HG03521 (cell line): ENCODE measurements at regions not wholly inside any gene's neighbourhood (a gene's known extent, or its start where the extent isn't known, plus 50 kb on each side); places are given as distances from the start of the nearest gene placed in this dataset.
"Not testable (repeated sequence)": the region's sequence is repeated elsewhere in the genome, so short reads cannot be mapped to it uniquely, and the experiment has no call there.

Source experiments
- ATAC-seq: cut with Tn5 transposase; IDR thresholded peaks from one replicate; pipeline ENCODE4 v1.9.1; 2021; ENCODE audit warnings: mild to moderate bottlenecking, moderate library complexity; ENCODE audit not compliant: unreplicated experiment

DNA sequence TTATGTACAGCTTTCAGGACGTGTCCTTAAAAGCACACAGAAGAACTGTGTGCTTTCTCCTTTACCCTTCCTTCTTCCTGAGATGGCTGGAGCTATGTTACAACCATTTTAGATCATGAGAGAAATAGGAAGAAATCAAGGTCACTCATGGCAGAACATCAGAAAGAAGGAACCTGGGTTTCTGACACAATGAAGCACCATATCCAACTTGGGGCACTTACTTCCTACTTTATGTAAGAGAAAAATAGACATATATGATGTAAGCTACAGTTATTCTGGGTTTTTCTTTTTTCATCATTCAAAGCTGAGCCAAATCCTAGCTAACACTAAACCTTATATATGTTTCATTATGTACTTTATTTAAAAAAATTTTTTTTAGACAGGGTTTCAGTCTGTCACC lies 79.5 kb downstream of the FAM161A start:
- ATAC-seq: no peak

DNA sequence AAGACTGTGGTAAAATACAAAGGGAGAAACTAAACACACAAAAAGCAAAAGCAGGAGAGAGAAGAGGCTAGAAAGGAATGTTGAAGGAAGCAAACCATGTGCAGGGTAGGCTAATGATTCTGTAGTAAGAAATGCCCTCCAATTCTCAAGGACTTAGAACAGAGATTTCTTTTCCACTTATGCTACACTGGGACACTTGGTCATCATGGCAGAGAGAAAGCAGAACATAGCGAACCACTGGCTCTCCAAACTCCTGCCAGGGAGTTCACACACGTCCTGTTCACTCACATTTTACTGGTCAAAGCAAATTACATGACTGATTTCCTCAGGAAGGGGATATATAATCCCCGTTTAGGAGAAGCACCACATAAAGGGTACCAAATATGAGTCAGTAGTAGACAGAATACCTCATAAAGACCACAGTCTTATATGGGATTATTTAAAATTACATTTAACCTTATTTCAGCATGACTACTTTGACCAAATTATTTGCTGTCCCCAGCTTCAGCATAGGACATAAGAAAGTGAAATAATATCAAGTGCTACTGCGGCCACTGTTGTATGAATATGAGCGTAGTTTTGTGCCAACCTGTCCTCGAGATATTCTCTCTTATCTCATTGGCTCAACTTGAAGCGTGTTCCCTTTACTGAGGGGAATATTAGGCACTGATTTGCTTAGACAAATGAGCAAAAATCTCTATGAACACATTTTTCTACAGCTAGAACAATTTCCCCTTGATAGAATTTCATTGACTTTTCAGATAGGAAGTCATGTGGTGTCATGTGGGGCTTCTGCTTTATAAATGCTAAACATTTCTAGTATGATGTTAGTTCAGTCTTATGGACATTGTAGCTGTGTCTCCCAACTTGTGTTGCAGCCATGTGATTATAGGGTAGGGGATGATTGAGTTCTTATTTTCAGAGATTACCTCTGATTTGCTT lies 81.7 kb downstream of the FAM161A start:
- ATAC-seq: no peak

DNA sequence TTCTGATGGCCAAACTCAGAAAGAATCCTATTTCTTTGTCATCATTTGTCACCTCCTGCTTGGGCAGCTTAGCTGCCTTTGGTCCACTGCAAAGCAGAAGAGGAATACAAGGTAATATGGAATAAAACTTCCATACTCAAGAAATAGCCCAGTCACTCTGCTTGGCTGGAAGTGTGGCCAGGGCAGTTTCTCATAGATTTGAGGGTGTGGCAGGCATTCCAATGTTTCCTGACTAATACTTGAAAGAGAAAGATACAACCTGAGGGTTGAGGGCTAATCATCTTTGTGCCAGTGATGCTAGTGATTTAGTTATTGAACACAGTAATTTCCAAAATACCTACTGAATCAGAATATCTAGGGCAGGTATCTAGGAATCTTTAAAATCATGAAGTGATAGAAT lies 83.1 kb downstream of the FAM161A start:
- no peak for ATAC-seq

DNA sequence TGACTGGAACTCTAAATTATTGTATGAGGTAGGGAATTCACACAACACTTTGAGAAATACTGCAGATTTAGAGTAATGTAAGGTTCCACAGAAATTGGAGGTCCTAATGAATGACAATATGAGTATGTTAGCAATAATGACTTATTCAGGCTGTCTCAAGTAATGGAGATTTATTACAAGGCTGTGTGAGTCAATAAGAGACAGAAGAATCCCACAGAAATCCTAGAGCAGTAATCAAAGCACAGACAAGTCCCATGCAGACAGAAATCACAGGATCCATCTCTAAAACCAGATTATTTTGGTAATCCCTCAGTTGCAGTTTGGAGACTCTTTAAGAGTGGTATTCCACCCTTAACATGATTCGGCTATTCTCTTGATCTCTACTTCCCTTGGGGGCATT lies 83.6 kb downstream of the FAM161A start:
- no peak for ATAC-seq

DNA sequence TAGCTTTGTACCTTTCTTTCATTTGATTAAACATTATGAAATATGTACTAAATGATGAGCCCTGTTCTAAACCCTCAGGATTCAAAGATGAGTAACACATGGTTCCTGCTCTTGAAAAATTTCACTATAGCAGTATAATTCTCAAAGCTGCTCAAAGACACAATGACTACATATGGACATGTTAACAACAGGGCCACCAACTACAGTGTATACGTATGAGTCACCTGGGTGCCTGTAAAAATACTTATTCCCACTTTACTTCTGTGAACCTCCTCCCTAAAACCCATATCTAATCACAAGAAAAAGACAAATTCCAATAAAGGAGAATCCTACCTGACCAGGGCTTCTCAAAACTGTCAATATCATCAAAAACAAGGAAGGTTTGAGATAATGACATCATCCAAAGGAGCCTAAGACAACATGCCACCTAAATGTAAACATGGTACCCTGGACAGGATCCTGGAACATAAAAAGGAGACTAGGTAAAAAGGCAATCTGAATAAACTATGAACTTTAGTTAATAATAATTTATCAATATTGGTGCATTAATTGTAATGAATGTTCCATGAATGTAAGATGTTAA lies 84.7 kb downstream of the FAM161A start:
- no peak for ATAC-seq

DNA sequence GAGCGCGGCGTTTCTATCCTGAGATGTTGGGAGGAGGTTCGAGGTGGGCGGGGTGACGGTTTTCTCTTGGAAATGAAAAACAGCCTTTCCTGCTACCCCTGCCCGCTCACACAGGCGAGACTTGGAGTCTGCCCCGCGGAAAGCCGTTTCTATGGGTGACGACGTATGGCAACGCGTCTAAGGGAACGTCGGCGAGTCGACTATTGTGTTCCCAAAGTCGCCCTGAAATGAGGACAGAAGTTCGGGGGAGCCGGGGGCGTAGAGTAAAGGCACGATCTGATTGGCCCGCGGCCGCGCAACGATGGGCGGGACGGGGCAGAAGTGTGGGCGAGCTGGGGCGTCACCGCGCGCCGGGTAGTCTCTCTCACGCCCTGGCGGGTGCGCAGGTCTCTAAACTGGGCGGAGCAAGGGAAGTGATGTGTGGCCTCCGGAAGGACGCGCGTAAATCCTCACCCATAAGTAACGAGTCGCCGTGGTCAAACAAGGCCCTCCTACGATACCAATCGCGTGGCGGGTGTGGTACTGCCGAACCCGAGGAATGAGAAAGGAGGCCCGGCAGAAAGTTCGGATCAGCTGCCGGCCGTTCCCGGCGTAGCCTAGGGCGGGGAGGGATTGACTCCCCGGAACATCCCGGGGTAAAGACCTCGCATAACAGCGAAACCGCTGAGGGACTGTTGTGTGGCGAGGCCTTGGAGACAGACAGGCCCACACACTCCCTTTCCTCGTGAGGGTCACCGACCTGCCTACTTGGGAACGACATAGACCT lies 89.6 kb downstream of the FAM161A start:
- ATAC-seq: peak; percentile 99

DNA sequence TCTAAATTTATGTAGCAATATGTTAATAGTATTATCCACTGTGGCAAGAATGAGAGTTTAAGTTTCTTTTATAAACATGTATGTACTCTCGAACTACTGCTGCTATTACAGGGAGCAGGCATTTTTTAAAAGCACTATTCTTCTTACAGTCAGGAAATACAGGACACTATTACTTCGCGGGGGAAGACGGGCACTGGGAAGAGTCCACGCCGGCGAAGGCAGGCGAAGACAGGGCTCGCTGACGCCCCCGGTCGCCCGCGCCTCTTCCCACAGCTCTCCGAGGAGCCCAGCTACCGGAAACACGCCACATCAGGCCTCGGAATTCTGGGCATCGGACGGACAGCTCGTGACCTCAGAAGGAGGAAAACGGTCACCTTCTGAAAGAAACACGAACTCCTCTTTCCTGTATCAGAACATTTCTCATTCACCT lies 90.2 kb downstream of the FAM161A start:
- peak; percentile 3 for ATAC-seq

DNA sequence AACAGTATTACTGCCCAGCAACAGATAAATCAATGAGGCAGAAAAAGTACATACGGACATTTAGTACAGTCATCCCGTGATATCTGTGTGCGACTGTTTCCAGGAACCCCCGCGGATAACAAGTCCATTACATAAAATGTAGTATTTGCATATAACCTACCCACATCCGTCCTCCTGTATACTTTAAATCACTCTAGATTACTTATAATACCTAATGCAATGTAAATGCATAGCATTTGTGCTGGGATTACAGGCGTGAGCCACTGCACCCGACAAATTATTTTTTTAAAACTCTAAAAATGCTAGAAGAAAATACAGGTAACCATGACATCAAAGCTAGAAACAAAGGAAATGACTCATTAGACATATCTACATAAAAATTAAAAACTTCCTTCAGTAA lies 91.6 kb downstream of the FAM161A start:
- no peak for ATAC-seq

DNA sequence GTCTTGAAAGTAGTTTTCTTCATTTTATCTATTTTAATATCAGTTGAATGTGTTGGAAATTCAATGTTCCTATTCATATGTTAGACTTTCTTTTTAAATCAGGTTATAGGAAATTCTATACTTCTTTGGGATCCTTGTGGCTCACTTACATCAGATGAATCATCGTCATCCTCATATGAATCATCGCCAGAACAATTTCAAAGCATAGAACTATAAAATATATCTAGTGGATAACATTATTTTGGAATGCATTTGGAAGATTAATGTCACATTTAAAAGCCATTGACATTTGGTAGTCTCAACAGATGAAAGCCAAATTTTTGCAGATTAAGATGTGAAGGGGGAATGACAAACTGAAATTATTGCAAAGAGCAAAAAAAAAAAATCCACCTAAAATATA lies 94.1 kb downstream of the FAM161A start:
- no peak for ATAC-seq

DNA sequence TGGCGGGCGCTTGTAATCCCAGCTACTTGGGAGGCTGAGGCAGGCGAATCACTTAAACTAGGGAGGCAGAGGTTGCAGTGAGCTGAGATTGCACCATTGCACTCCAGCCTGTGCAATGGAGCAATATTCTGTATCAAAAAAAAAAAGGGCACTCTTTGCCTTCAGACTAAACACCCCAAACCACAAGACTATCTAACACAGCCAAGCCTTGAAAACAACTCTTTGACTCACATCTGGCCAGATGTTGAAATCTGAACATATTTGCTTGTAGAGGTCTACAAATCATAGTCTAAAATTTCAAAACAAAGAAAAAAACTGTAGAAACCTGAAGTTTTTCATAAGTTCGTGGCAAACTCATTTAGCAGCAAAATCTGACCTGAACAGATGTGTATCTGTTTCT lies 94.9 kb downstream of the FAM161A start:
- no peak for ATAC-seq

DNA sequence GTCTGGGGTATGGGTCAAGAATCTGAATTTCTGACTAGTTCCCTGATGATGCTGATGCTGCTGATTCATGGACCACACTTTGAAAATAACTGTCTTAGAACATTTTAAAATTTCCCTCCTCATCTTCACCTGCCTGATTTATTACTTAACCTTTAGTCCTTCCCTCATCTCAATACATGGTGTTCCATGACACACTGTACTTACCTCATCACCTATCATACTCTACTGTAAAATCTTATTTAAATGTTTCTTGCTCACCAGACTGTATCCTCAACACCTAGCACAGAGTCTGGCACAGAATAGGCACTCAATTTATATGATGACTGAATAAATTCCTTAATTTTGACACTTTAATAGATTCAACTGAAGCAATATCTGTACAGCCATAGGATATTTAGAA lies 95.7 kb downstream of the FAM161A start:
- no peak for ATAC-seq

DNA sequence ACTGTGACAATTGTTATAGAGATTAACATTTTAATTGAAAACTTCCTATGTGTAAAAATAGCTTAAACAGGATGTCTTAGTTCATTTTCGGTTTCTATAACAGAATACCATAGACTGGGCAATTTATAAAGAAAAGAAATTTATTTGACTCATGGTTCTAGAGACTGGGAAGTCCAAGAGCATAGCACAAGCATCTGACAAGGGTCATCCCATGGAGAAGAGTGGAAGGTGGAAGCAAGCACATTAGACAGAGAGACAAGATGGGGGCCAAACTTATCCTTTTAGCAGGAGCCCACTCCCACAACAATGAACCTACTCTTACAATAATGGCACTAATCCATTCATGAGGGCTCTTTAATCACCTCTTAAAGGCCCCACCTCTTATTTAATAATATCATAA lies 100.3 kb downstream of the FAM161A start:
- no peak for ATAC-seq

DNA sequence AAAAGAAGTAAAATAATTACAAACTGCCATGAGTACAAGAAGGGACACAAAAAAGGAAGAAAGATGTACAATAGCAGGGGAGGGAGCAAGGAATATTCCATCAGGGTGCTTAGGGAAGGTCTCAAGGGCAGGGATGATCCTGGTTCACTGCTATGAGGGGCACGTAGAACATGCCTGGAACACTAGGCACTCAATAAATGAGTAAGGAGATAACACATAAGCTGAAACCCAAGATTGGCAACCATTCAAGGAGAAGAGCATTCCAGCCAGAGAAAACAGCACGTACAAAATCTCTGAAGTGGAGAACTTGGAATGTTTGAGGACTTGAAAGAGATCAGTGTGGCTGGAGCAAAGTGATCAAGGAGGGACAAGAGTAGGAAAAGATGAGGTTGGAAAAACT lies 103.2 kb downstream of the FAM161A start:
- ATAC-seq: no peak

DNA sequence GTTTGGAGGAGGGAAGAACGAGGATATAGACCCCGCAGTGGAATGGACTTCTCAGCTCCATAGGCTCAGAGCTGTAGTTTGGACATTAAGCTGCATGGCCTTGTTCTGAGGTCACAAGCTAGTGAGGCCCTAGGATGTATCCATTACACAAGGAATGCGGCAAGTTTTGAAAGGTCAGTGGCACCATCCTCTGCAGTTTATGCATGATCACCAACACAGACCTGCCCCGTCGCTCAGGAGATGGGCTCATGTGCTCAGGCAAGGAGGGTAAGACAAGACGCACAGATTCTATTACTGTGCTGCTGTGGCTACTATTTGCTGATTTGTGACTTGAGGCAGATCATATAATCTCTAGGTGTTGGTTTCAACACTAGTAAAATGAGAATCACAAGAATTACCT lies 110.9 kb downstream of the FAM161A start:
- ATAC-seq: no peak

DNA sequence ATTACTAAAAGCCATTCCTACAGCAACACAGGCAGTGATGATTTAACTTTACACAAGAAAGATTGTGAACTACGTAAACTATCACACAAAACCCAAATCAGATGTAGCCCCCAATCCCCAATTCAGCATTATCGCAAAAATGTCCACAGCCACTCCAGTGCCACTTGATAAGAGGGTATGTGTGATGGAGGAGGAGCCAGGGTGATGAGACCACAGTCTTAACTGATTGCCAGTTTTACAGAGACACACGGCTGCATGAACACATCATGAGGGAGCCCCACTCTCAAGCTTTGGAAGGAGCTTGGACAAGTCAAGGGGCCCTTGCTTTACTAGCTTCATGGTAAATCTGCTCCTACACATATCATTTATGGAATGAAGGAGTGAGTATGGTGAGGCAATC lies 116.0 kb downstream of the FAM161A start:
- ATAC-seq: no peak

DNA sequence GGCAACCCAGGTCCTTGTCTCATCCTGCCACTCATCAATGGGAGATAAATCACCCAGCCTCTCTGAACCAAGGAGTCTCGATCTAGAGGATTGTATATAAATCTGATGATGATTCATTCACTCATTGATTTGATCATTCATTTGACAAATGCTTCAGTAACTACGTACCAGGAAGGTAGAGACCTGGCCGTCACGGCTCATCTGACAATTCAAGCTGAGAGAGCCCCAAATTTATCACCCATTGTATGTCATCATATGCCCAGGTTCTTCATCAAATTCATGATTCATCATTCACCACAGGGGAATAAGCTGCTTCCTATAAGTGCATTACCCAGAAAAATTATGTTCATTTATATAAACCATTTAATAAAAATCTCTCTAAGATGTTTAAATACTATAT lies 116.9 kb downstream of the FAM161A start:
- no peak for ATAC-seq

DNA sequence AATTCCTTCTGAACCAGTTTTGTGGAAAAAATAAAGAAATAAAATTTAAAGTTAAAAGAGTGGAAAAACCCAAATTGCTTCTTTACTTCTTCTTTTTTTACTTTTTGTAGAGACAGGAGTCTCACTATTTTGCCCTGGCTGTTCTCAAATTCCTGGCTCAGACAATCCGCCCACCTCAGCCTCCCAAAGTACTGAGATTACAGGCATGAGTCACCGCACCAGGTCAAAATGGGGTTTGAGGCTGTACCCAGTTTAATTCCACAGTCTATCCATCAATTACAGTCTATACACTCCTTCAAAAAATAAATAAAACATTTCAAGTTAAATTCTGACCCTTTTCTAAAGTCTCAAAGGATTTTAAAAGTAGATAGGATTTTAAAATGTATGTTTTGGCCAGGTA lies 120.3 kb downstream of the FAM161A start:
- no peak for ATAC-seq

DNA sequence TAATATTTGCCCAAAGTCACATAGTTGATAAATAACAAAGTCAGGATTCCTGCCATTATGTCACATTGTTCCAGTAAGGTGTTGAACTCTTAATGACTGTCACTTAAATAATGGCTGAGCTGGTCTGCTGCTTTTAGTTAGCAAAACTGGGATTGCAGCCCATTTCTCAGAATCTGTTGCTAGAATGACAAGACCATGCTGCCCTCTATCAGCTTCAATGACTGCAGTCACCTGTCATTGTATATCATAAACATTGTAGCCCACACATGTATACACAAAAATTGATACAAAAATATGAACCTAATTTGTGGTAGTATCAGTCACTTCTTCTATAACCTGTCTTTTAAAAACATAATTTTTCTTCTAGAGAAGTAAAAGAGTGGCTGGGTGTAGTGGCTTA lies 121.1 kb downstream of the FAM161A start:
- no peak for ATAC-seq

DNA sequence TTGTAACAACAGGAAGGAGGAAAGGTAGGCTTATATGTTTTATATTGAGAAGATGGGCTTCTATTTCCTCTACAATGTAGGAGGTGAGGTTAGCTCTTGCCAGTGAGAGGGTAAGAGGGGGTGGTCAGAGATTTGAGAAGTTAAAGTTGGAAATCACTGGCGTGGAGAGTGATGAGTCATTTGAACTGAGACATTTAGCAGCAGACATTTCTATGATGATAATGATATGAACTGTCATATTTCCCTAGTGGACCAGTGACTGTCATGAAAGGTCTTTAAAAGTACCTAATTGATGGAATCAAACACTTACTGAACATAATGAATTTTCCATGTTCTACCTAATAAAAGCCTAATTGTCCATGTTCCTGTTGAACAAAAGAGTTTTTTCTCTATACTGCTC lies 126.1 kb downstream of the FAM161A start:
- no peak for ATAC-seq

DNA sequence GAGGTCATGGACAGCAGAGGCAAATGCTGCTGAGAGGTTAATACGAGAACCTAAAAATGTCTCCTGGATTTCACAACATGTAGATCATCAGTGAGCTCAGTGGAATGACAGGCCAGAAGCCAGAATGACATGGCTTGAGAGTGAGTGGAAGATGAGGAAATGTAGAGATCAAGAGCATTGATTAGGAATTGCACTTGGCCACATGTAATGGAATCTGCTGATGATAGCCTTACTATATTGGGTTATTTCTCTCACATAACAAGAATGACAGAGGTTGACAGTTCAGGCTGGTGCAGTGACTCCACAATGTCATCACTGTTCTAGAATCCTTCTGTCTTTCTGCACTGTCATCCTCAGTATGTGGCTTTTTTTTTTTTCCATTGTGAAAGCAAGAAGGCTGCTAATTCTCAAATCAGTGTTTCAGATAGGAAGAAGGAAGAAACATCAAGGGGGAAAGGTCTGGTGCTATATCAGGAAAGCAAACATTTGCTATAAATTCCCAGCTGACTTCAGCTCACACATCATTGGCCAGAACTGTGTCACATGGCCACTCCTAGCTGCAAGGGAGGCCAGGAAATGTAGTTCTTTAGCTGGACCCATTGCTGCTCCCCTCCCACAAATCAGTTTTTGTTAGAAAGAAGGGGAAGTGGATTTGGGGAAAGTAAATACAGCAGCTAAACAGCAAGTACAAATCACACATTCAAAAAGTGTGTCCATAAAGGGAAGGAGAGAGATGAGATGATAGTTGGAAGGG lies 127.2 kb downstream of the FAM161A start:
- no peak for ATAC-seq

DNA sequence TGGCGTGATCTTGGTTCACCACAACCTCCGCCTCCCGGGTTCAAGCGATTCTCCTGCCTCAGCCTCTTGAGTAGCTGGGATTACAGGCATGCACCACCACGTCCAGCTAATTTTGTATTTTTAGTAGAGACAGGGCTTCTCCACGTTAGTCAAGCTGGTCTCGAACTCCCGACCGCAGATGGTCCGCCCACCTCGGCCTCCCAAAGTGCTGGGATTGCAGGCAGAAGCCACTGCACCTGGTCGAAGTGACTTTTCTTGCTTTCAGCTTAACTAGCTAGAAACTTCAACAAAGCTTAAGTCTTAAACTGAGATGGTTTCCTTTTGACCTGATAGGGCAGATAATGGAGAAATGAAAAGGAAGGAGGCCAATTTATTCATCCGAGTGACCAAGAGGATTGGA lies 130.5 kb downstream of the FAM161A start:
- ATAC-seq: not testable (repeated sequence)
